ENCODE measurements at regions not wholly inside any gene's neighbourhood (a gene's known extent, or its start where the extent isn't known, plus 50 kb on each side); places are given as distances from the start of the nearest gene placed in this dataset.

DNA sequence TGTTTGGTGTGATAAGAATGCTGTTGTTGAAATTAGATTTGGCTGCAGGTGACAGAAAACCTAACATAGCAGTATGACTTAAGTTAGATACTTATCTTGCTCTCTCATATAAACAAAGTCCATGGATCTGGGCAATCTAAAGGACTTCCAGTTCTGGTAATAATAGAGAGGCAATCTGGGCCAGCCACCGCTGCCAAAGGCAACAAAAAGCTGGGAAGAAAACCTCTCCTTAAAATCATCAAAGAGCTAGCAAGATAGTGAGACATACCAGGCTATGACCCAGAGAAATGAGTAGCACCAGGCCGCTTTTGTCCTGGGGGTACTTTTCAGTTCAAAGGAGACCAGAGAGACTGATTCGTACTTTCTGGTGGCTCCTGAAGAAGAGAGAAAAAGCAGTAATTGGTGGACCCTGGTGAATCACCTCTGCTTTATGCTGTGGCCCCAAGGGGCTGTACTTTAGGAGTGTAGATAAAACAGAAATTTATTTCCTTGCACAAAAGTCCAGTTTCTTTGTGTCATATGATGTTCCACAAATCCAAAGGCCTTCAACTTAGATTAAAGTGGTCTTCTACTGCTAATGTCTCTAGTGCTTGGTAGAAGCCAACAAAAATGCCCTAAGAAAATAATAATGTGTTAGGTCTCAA is 125.4 kb downstream of the TBX19 start:
- DNase-seq (ENCODE audit: low read depth in 1 of 2, low spot score in 2 of 2), result no peak
- WGBS, 2 experiments (ENCODE audit: extremely low coverage in 1 of 2, insufficient coverage in 1 of 2, insufficient read length in 1 of 2, insufficient replicate concordance in 2 of 2, low coverage in 1 of 2, low lambda C conversion rate in 2 of 2, missing lambda C conversion rate in 1 of 2), result 81% methylated on average over 3 of the region's 3 CpGs; no CpG with 5 or more reads in 1 of the 2 experiments
- TF ChIP-seq SIX5 (IDR thresholded peaks at IDR 0.05; ENCODE audit: low read depth, low read length) (no peak), TBP (IDR thresholded peaks at IDR 0.05; ENCODE audit: low read depth, low read length) (no peak), POU5F1 (IDR thresholded peaks at IDR 0.05; ENCODE audit: low read depth, low read length) (no peak), NRF1 (IDR thresholded peaks at IDR 0.05; ENCODE audit: low read depth, low read length) (no peak), RFX5 (IDR thresholded peaks at IDR 0.05; ENCODE audit: borderline replicate concordance, low read depth, low read length) (no peak), KDM1A (IDR thresholded peaks at IDR 0.05; ENCODE audit: borderline replicate concordance, low read length) (no peak), RNF2 (IDR thresholded peaks at IDR 0.05; ENCODE audit: borderline replicate concordance, low read depth, low read length, missing control alignments, poor library complexity, severe bottlenecking) (no peak), CTBP2 (IDR thresholded peaks at IDR 0.05; ENCODE audit: borderline replicate concordance, insufficient read depth, insufficient read length, low read length) (no peak), SIRT6 (IDR thresholded peaks at IDR 0.05; ENCODE audit: low read length) (no peak), RBBP5 (IDR thresholded peaks at IDR 0.05; ENCODE audit: borderline replicate concordance, low read depth, low read length) (no peak), ZNF274 (IDR thresholded peaks at IDR 0.05; ENCODE audit: borderline replicate concordance, extremely low read depth, low read length) (no peak), JUND (IDR thresholded peaks at IDR 0.05; ENCODE audit: low read length) (no peak), USF2 (IDR thresholded peaks at IDR 0.05; ENCODE audit: low read length) (no peak)

More for the DNA sequence above, 125.4 kb downstream of the TBX19 start:
- ChIA-PET POLR2A (ENCODE audit: partially characterized antibody) (no interaction called here), CTCF (ENCODE audit: partially characterized antibody) (no interaction called here)
- Histone ChIP-seq H2BK120ac (replicated peaks; ENCODE audit: low read depth, low read length) (no peak overlapping the region), H2AK5ac (ENCODE audit: low read depth, low read length) (no peak overlapping the region), H4K5ac (ENCODE audit: insufficient read length, low read depth, low read length) (no peak overlapping the region), H3K27me3 (replicated peaks in 1 of 4; ENCODE audit: control insufficient read depth in 3 of 4, extremely low read depth in 1 of 4, insufficient read depth in 3 of 4, low read length in 3 of 4) (no peaks in the 10 kb centered on the region), H2BK12ac (ENCODE audit: low read depth, low read length) (no peak overlapping the region), H3K4me3 (ENCODE audit: extremely low read depth in 1 of 4, insufficient read depth in 2 of 4, low read depth in 3 of 4, low read length in 4 of 4) (no peak overlapping the region), H3K9ac (replicated peaks in 1 of 4; ENCODE audit: extremely low read depth in 1 of 4, low read depth in 3 of 4, low read length in 3 of 4) (no peak overlapping the region), H3K79me2 (ENCODE audit: control insufficient read depth in 1 of 2, insufficient read depth in 2 of 2, low read length in 2 of 2) (no peaks in the 10 kb centered on the region), H3K79me1 (ENCODE audit: low read depth, low read length) (no peaks in the 10 kb centered on the region), H2BK20ac (ENCODE audit: low read length) (no peak overlapping the region), H4K8ac (ENCODE audit: extremely low read depth, insufficient read depth, low read length) (no peak overlapping the region), H3K23ac (ENCODE audit: insufficient read length) (no peak overlapping the region), H2BK5ac (ENCODE audit: low read depth, low read length) (no peak overlapping the region), H2AFZ (ENCODE audit: low read length) (no peak overlapping the region), H3K4me2 (ENCODE audit: insufficient read depth in 1 of 2, low read depth in 2 of 2, low read length in 2 of 2) (no peak overlapping the region), H3K4ac (replicated peaks; ENCODE audit: insufficient read length, low read depth, low read length) (no peak overlapping the region), H2BK15ac (ENCODE audit: low read length) (no peak overlapping the region), H4K20me1 (replicated peaks in 1 of 2; ENCODE audit: control insufficient read depth in 1 of 2, insufficient read depth in 2 of 2, low read length in 2 of 2) (no peaks in the 10 kb centered on the region), H3K4me1 (replicated peaks in 1 of 4; ENCODE audit: control insufficient read depth in 3 of 4, insufficient read depth in 4 of 4, low read length in 3 of 4) (no peaks in the 10 kb centered on the region), H3K36me3 (ENCODE audit: control insufficient read depth in 2 of 4, insufficient read depth in 4 of 4, low read length in 3 of 4) (no peaks in the 10 kb centered on the region), H3K23me2 (ENCODE audit: low read depth, low read length) (no peaks in the 10 kb centered on the region; the same call in 1 of the 2 replicates), H3K18ac (ENCODE audit: extremely low read depth, low read length) (no peak overlapping the region), H3K14ac (ENCODE audit: insufficient read length) (no peak overlapping the region), H3K9me3 (ENCODE audit: insufficient read depth in 2 of 2, low read depth in 1 of 2, low read length in 1 of 2) (no peaks in the 10 kb centered on the region), H4K91ac (replicated peaks; ENCODE audit: insufficient read length, low read length) (no peak overlapping the region), H3K56ac (replicated peaks; ENCODE audit: insufficient read length, low read depth, low read length) (no peak overlapping the region), H3K27ac (ENCODE audit: low read depth, low read length) (no peak overlapping the region)
- FAIRE-seq, result no peak

All from H1 (cell line).